WTC11 (cell line): ENCODE measurements at regions not wholly inside any gene's neighbourhood (a gene's known extent, or its start where the extent isn't known, plus 50 kb on each side); places are given as distances from the start of the nearest gene placed in this dataset.

Source experiments
- NFATC4 ChIP-seq: fragments of 250-450 bp; sonication (Bioruptor Pico); IDR thresholded peaks from 2 replicates; pipeline ENCODE4 v1.9.0; 2021; ENCODE audit warnings: mild to moderate bottlenecking
- ZNF121 ChIP-seq: sonication (generic); formaldehyde crosslinking; IDR thresholded peaks from 2 replicates; pipeline ENCODE4 v1.8.0; 2023; ENCODE audit warnings: missing genetic modification reagents
- ZNF138 ChIP-seq: sonication (generic); formaldehyde crosslinking; conservative IDR thresholded peaks from 2 replicates; pipeline ENCODE4 v1.8.1; 2022; ENCODE audit warnings: mild to moderate bottlenecking, moderate library complexity, missing genetic modification reagents
- TF ChIP-seq, protein P1 (sequence below): fragments of 200-600 bp; IDR thresholded peaks from 2 replicates; pipeline ENCODE4 v1.8.0; 2022; ENCODE audit warnings: antibody characterized with exemption
- TF ChIP-seq, protein P2 (sequence below): sonication (generic); formaldehyde crosslinking; IDR thresholded peaks from 2 replicates; pipeline ENCODE4 v1.8.1; 2023; ENCODE audit warnings: mild to moderate bottlenecking, missing genetic modification reagents, borderline replicate concordance
- TF ChIP-seq, protein P3 (sequence below): sonication (generic); formaldehyde crosslinking; IDR thresholded peaks from 2 replicates; pipeline ENCODE4 v1.8.1; 2022; ENCODE audit warnings: missing genetic modification reagents, borderline replicate concordance
- TF ChIP-seq, protein P4 (sequence below): sonication (generic); formaldehyde crosslinking; IDR thresholded peaks from 2 replicates; pipeline ENCODE4 v1.8.0; 2022; ENCODE audit warnings: mild to moderate bottlenecking, missing genetic modification reagents

DNA sequence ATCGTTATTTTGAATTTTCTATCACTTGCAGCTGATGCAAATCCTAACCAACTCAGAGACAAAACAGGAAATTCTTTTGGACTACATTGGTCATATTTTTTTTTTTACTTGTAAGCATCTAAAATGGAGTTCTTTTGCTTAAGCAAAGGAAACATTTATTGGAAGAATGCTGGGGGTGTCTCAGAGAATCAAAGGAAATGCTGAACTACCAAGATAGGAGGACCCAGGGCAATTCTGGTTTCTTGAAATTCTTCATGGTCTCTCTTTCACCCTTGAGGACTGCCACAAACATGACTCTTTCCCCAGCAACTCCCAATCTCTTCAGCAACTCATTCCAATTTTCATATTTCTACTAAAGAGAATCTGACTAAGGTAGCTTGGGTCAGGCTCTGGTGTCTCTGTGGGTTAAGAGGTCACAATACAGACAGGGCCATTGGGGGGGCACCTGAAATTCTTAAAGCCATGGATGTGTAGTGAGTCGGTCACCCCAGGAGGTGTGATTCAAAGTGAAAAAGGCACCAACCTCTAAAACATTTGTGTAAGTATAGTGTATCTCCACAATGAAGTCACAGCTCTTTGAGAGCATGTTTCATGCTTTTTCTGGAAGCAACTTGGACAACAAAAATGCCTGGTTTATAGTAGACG, 171.1 kb upstream of the FGGY start:
- TF ChIP-seq, protein P1, sequence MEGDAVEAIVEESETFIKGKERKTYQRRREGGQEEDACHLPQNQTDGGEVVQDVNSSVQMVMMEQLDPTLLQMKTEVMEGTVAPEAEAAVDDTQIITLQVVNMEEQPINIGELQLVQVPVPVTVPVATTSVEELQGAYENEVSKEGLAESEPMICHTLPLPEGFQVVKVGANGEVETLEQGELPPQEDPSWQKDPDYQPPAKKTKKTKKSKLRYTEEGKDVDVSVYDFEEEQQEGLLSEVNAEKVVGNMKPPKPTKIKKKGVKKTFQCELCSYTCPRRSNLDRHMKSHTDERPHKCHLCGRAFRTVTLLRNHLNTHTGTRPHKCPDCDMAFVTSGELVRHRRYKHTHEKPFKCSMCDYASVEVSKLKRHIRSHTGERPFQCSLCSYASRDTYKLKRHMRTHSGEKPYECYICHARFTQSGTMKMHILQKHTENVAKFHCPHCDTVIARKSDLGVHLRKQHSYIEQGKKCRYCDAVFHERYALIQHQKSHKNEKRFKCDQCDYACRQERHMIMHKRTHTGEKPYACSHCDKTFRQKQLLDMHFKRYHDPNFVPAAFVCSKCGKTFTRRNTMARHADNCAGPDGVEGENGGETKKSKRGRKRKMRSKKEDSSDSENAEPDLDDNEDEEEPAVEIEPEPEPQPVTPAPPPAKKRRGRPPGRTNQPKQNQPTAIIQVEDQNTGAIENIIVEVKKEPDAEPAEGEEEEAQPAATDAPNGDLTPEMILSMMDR: no peak
- TF ChIP-seq, protein P2, sequence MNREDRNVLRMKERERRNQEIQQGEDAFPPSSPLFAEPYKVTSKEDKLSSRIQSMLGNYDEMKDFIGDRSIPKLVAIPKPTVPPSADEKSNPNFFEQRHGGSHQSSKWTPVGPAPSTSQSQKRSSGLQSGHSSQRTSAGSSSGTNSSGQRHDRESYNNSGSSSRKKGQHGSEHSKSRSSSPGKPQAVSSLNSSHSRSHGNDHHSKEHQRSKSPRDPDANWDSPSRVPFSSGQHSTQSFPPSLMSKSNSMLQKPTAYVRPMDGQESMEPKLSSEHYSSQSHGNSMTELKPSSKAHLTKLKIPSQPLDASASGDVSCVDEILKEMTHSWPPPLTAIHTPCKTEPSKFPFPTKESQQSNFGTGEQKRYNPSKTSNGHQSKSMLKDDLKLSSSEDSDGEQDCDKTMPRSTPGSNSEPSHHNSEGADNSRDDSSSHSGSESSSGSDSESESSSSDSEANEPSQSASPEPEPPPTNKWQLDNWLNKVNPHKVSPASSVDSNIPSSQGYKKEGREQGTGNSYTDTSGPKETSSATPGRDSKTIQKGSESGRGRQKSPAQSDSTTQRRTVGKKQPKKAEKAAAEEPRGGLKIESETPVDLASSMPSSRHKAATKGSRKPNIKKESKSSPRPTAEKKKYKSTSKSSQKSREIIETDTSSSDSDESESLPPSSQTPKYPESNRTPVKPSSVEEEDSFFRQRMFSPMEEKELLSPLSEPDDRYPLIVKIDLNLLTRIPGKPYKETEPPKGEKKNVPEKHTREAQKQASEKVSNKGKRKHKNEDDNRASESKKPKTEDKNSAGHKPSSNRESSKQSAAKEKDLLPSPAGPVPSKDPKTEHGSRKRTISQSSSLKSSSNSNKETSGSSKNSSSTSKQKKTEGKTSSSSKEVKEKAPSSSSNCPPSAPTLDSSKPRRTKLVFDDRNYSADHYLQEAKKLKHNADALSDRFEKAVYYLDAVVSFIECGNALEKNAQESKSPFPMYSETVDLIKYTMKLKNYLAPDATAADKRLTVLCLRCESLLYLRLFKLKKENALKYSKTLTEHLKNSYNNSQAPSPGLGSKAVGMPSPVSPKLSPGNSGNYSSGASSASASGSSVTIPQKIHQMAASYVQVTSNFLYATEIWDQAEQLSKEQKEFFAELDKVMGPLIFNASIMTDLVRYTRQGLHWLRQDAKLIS (CRISPR knock-in tag): no peak
- TF ChIP-seq, protein P3, sequence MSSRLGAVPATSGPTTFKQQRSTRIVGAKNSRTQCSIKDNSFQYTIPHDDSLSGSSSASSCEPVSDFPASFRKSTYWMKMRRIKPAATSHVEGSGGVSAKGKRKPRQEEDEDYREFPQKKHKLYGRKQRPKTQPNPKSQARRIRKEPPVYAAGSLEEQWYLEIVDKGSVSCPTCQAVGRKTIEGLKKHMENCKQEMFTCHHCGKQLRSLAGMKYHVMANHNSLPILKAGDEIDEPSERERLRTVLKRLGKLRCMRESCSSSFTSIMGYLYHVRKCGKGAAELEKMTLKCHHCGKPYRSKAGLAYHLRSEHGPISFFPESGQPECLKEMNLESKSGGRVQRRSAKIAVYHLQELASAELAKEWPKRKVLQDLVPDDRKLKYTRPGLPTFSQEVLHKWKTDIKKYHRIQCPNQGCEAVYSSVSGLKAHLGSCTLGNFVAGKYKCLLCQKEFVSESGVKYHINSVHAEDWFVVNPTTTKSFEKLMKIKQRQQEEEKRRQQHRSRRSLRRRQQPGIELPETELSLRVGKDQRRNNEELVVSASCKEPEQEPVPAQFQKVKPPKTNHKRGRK: no peak
- TF ChIP-seq, protein P4, sequence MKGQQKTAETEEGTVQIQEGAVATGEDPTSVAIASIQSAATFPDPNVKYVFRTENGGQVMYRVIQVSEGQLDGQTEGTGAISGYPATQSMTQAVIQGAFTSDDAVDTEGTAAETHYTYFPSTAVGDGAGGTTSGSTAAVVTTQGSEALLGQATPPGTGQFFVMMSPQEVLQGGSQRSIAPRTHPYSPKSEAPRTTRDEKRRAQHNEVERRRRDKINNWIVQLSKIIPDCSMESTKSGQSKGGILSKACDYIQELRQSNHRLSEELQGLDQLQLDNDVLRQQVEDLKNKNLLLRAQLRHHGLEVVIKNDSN (CRISPR knock-in tag): no peak
- no peak for TF ChIP-seq ZNF138 (CRISPR knock-in tag)
- TF ChIP-seq ZNF121 (CRISPR knock-in tag): no peak
- TF ChIP-seq NFATC4 (CRISPR knock-in tag): no peak
